GM23338 (cell line): ENCODE measurements at regions not wholly inside any gene's neighbourhood (a gene's known extent, or its start where the extent isn't known, plus 50 kb on each side); places are given as distances from the start of the nearest gene placed in this dataset.

Source experiments
- ATAC-seq: fragments of 200-7000 bp; cut with Tn5 transposase; 3 replicates; pipeline ENCODE4 v1.9.1; 2020
- DNase-seq: peaks from one replicate; pipeline ENCODE4 v3.0.0-alpha.2; 2015; ENCODE audit warnings: low spot score
- H2AFZ ChIP-seq: fragments of 200-600 bp; sonication (generic); 2 replicates; pipeline ENCODE4 v1.8.0; 2016; ENCODE audit warnings: antibody characterized with exemption, mild to moderate bottlenecking, moderate library complexity
- H3F3A ChIP-seq: fragments of 200-600 bp; sonication (generic); replicated peaks from 2 replicates; pipeline ENCODE4 v1.8.0; 2017; ENCODE audit warnings: antibody characterized with exemption, mixed run types, low read depth
- H3K27ac ChIP-seq: fragments of 200-600 bp; sonication (generic); 2 replicates; pipeline ENCODE4 v1.6.1; 2016; ENCODE audit warnings: low read depth
- H3K27me3 ChIP-seq: fragments of 200-600 bp; sonication (generic); 2 replicates; pipeline ENCODE4 v1.8.0; 2016; ENCODE audit warnings: mild to moderate bottlenecking, mixed run types, moderate library complexity; ENCODE audit not compliant: insufficient read depth
- H3K36me3 ChIP-seq: fragments of 200-600 bp; sonication (generic); 2 replicates; pipeline ENCODE4 v1.8.0; 2016; ENCODE audit warnings: mild to moderate bottlenecking; ENCODE audit not compliant: insufficient read depth
- H3K4me1 ChIP-seq: fragments of 200-600 bp; sonication (generic); 2 replicates; pipeline ENCODE4 v1.8.0; 2016; ENCODE audit warnings: mild to moderate bottlenecking, moderate library complexity; ENCODE audit not compliant: insufficient read depth
- H3K4me2 ChIP-seq: fragments of 200-600 bp; sonication (generic); 2 replicates; pipeline ENCODE4 v1.7.1; 2017; ENCODE audit warnings: mixed run types
- H3K4me3 ChIP-seq: fragments of 200-600 bp; sonication (generic); 2 replicates; pipeline ENCODE4 v1.6.1; 2016; ENCODE audit warnings: mixed run types
- H3K79me2 ChIP-seq: fragments of 200-600 bp; sonication (generic); replicated peaks from 2 replicates; pipeline ENCODE4 v1.8.0; 2017; ENCODE audit warnings: mild to moderate bottlenecking; ENCODE audit not compliant: insufficient read depth
- H3K9me2 ChIP-seq: fragments of 200-600 bp; sonication (generic); 2 replicates; pipeline ENCODE4 v1.8.0; 2017; ENCODE audit not compliant: insufficient read depth
- H4K20me1 ChIP-seq: fragments of 200-600 bp; sonication (generic); replicated peaks from 2 replicates; pipeline ENCODE4 v1.8.0; 2017; ENCODE audit warnings: mild to moderate bottlenecking; ENCODE audit not compliant: insufficient read depth
- H3K27ac Mint-ChIP-seq: 2 replicates; pipeline ENCODE4 v1.8.0; 2020; ENCODE audit warnings: inconsistent platforms, mild to moderate bottlenecking, moderate library complexity, mixed read lengths
- H3K27me3 Mint-ChIP-seq: 3 replicates; pipeline ENCODE4 v1.8.0; 2022; ENCODE audit warnings: low read depth, mild to moderate bottlenecking, moderate library complexity, mixed read lengths, inconsistent platforms; ENCODE audit not compliant: insufficient read depth, poor library complexity
- H3K36me3 Mint-ChIP-seq: 3 replicates; pipeline ENCODE4 v1.8.0; 2021; ENCODE audit warnings: low read depth, mild to moderate bottlenecking, inconsistent platforms, moderate library complexity, mixed read lengths
- H3K4me1 Mint-ChIP-seq: 3 replicates; pipeline ENCODE4 v1.8.0; 2020; ENCODE audit warnings: mild to moderate bottlenecking, inconsistent platforms, mixed read lengths
- H3K4me3 Mint-ChIP-seq: 3 replicates; pipeline ENCODE4 v1.8.0; 2021; ENCODE audit warnings: moderate library complexity, mild to moderate bottlenecking, inconsistent platforms, mixed read lengths
- H3K9me3 Mint-ChIP-seq: 3 replicates; pipeline ENCODE4 v1.8.0; 2020; ENCODE audit warnings: moderate library complexity, mild to moderate bottlenecking, inconsistent platforms, mixed read lengths
- CREB1 ChIP-seq: fragments of 250-450 bp; sonication (Bioruptor Pico); IDR thresholded peaks from 2 replicates; pipeline ENCODE4 v1.5.0; 2020; ENCODE audit warnings: low read depth, mild to moderate bottlenecking, moderate library complexity
- CTCF ChIP-seq, 2 experiments: fragments of 200-600 bp in 1 of 2; sonication (generic) in 1 of 2; conservative IDR thresholded peaks; 2 replicates each; pipeline versions ENCODE4 v1.5.1 to v1.6.1; 2016 to 2017; ENCODE audit warnings: antibody characterized with exemption in 2 of 2, low read depth in 2 of 2, mild to moderate bottlenecking in 2 of 2, moderate library complexity in 1 of 2
- ETS1 ChIP-seq: IDR thresholded peaks from 2 replicates; pipeline ENCODE4 v1.6.1; 2016; ENCODE audit warnings: antibody characterized with exemption
- EZH2 ChIP-seq: fragments of 200-600 bp; sonication (generic); IDR thresholded peaks from one replicate; pipeline ENCODE4 v1.8.0; 2017; ENCODE audit warnings: antibody characterized with exemption, mild to moderate bottlenecking, low read depth; ENCODE audit not compliant: unreplicated experiment
- JUNB ChIP-seq: IDR thresholded peaks from one replicate; pipeline ENCODE4 v1.6.1; 2016; ENCODE audit warnings: antibody characterized with exemption; ENCODE audit not compliant: unreplicated experiment
- NANOG ChIP-seq: IDR thresholded peaks from 2 replicates; pipeline ENCODE4 v1.6.1; 2016; ENCODE audit warnings: antibody characterized with exemption, borderline replicate concordance
- REST ChIP-seq: IDR thresholded peaks from one replicate; pipeline ENCODE4 v1.6.1; 2018; ENCODE audit warnings: antibody characterized with exemption; ENCODE audit not compliant: unreplicated experiment
- ZNF114 ChIP-seq: fragments of 250-450 bp; sonication (Bioruptor Pico); IDR thresholded peaks from 2 replicates; pipeline ENCODE4 v1.5.0; 2020; ENCODE audit warnings: mild to moderate bottlenecking, moderate library complexity
- ZNF331 ChIP-seq: fragments of 250-450 bp; sonication (Bioruptor Pico); IDR thresholded peaks from 2 replicates; pipeline ENCODE4 v1.5.0; 2020; ENCODE audit warnings: low read depth, mild to moderate bottlenecking, moderate library complexity

- H3K4me3 ChIP-seq, result no peak overlapping the region
- peaks cover 7% of the 10 kb centered on the region for H3K4me1 Mint-ChIP-seq
- TF ChIP-seq ZNF331 (CRISPR knock-in tag) (no peak), CTCF (conservative IDR thresholded peaks at IDR 0.05; ENCODE audit: low read depth in 2 of 2) (no peak), JUNB (no peak), EZH2 (no peak), NANOG (no peak), CREB1 (CRISPR knock-in tag) (no peak), REST (no peak), ZNF114 (CRISPR knock-in tag) (no peak)
- peaks cover 22% of the 10 kb centered on the region for H3K9me2 ChIP-seq
- H3K4me2 ChIP-seq, result no peak overlapping the region
- H3K27me3 ChIP-seq, result no peaks in the 10 kb centered on the region
- H4K20me1 ChIP-seq, result no peaks in the 10 kb centered on the region
- no peaks in the 10 kb centered on the region for H3F3A ChIP-seq
- 0 out of 2 replicates have a peak overlapping the region, but pooled peaks have one; percentile 21 for H2AFZ ChIP-seq
- no peaks in the 10 kb centered on the region for H3K79me2 ChIP-seq
- ATAC-seq (peak; percentile 67), DNase-seq (peak; percentile 47)
- H3K36me3 ChIP-seq, result no peaks in the 10 kb centered on the region
- H3K4me1 ChIP-seq, result no peaks in the 10 kb centered on the region; the same call in 1 of the 2 replicates
- H3K27ac ChIP-seq, result no peak overlapping the region
- H3K27me3 Mint-ChIP-seq, result peaks cover 6% of the 10 kb centered on the region
- H3K27ac Mint-ChIP-seq, result no peak overlapping the region
- H3K9me3 Mint-ChIP-seq, result no peaks in the 10 kb centered on the region
- no peaks in the 10 kb centered on the region for H3K36me3 Mint-ChIP-seq
- no peak overlapping the region for H3K4me3 Mint-ChIP-seq
These were observed 288.2 kb downstream of the CCDC59 start for GRCh38 chr12:82069931-82070514.

- no peak for ATAC-seq
- TF ChIP-seq ZNF331 (CRISPR knock-in tag), result no peak
- TF ChIP-seq CREB1 (CRISPR knock-in tag), result no peak
- TF ChIP-seq ETS1, result no peak
- no peak for TF ChIP-seq EZH2
These were observed 299.0 kb upstream of the PPFIA2 start for GRCh38 chr12:82058197-82058596.

More at GRCh38 chr12:82058197-82058596, 299.0 kb upstream of the PPFIA2 start:
- Histone ChIP-seq H4K20me1 (no peaks in the 10 kb centered on the region), H3K79me2 (no peaks in the 10 kb centered on the region), H3K4me3 (no peak overlapping the region), H2AFZ (no peak overlapping the region), H3K27ac (no peak overlapping the region), H3K27me3 (no peaks in the 10 kb centered on the region), H3K4me1 (no peaks in the 10 kb centered on the region), H3F3A (no peaks in the 10 kb centered on the region), H3K9me2 (no peaks in the 10 kb centered on the region), H3K36me3 (no peaks in the 10 kb centered on the region), H3K4me2 (no peak overlapping the region)
- Mint-ChIP-seq H3K4me3 (no peak overlapping the region), H3K27me3 (peaks cover 2% of the 10 kb centered on the region), H3K27ac (no peak overlapping the region), H3K36me3 (no peaks in the 10 kb centered on the region), H3K9me3 (no peaks in the 10 kb centered on the region), H3K4me1 (no peaks in the 10 kb centered on the region)
- no peak for DNase-seq
